NB4 (cell line): ENCODE measurements at regions not wholly inside any gene's neighbourhood (a gene's known extent, or its start where the extent isn't known, plus 50 kb on each side); places are given as distances from the start of the nearest gene placed in this dataset.

ENCODE experiments used
- CTCF ChIP-seq: IDR thresholded peaks from one replicate; pipeline ENCODE4 v1.5.1; 2012; ENCODE audit warnings: low read depth, low read length
- POLR2A ChIP-seq: IDR thresholded peaks from 2 replicates; pipeline ENCODE4 v1.6.1; 2011; ENCODE audit warnings: mild to moderate bottlenecking; ENCODE audit not compliant: insufficient read length; ENCODE audit errors: extremely low read depth

GRCh38 chr12:89949457-89950195, 241.0 kb upstream of the ATP2B1 start:
- TF ChIP-seq CTCF (no peak), POLR2A (no peak)
